ENCODE measurements at regions not wholly inside any gene's neighbourhood (a gene's known extent, or its start where the extent isn't known, plus 50 kb on each side); places are given as distances from the start of the nearest gene placed in this dataset.
"Not testable (repeated sequence)": the region's sequence is repeated elsewhere in the genome, so short reads cannot be mapped to it uniquely, and the experiment has no call there.

DNA sequence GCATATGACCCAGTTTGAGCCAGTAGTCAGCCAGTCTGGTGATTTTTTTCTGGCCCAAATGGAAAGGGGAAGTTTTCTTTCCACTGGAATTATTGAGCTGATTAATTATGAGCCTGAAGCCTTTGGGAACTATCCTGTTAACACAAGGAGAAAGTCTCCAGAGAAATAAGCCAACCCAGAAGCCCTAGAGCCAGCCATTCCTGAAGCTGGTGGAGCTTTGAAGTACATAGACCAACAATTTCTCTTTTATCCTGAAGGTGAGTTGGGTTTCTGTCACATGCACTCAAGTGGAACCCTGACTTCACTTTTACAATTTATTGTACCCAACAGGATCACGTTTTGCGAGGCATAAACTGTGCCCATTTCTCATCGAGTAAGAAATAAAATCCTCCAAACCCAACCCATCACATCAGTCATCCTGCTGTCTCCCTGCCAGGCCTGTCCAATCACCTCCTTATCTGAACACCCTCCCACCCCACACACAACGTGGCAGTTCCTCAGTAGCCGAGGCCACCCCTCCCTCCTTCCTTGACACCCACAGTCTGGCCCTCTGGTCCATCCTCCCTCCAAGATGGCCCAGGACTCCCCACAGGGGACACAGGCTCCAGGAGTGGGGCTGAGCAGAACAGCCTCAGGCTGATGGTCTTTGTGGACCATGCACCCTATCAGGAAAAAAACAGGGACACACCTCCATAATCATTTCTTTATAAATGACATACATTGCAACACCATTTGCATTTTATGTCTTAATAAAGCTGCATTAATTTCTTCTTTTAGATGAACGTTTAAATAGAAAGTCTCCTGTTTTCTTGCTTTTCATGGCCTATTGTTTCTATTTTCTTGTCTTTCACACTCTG, 55.7 kb upstream of the GATA2 start:
- no peak for DNase-seq

DNA sequence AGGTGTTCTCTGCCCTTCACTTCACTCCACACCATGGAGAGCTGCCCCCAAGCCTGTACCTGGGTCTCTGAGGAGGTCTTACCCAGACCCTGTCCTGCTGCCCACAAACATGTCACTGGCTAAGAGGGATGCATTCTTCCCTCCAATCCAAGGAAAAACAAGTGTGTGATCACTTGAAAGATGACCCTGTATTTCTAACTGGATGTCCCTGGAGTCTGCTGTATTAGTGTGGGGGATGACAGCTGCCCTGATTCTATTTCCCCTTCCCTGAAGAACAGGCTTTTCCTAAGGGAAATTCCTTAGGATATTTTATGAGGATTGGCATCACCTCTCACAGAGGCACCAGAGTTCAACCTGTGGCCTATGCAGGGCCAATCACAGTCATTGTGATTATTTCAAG, 55.0 kb upstream of the GATA2 start:
- no peak for DNase-seq

DNA sequence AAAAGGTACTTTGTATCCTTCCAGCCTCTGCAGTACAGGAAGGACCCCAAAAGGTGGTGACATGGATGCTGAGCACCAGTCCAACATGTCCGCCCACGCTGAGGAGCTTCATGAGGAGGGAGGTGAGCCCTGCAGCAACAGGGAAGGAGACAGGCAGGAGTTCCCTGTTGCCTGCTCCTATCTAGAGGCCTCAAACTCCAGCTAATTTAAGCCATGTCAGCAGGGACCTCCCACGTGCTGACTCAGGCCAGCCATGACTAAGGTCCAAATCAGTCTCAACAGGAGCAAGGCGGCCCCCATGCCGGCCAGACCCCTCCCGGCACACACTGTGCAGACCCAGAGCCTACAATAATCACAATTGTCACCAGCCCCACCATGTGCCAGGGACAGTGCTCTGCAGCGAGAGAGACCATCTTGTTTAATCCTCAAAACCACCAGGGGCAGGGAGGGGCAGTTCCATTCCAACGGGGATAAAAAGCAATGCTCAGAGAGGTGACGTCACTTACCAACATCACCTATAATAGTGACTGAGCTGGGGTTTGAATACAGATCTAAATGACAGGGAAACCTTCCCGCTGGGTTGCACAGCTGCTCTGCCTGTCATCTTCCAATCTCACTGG, 54.5 kb upstream of the GATA2 start:
- DNase-seq, result no peak

DNA sequence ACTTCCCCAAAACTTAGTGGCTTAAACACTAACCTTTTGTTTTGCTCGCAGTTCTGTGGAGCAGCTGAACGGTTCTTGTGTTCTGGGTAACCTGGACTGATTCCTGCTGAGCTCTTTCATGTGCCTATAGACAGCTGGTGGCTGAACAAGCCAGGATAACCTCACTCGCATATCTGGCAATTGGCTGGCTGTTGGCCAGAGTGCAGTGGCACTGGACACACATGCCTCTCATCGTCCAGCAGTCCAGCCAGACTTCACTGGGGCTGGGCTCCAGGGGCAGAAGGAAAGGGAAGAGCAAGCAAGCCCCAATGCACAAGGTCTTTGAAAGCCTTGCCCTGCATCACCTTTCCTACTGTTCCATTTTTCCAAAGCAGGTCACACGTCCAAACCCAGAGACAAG, 53.6 kb upstream of the GATA2 start:
- DNase-seq, result no peak

DNA sequence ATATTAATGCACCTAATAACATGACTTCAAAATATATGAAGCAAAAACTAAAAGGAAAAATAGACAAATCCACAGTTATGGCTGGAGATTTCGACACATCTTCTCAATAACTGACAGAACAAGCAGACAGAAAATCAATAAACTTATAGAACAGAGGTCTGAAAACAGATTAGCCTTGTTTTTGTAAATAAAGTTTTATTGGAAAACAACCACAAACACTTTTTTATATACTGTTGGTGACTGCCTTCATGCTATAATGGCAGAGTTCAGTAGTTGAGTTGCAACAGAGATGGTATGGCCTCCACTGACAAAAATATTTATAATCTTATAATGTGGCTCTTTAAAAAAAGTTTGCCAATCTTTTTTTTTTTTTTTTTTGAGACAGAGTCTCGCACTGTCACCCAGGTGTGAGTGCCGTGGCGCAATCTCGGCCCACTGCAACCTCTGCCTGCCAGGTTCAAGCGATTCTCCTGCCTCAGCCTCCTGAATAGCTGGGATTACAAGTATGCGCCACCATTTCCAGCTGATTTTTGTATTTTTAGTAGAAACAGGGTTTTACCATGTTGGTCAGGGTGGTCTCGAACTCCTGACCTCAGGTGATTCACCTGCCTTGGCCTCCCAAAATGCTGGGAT, 52.2 kb upstream of the GATA2 start:
- DNase-seq, result no peak

DNA sequence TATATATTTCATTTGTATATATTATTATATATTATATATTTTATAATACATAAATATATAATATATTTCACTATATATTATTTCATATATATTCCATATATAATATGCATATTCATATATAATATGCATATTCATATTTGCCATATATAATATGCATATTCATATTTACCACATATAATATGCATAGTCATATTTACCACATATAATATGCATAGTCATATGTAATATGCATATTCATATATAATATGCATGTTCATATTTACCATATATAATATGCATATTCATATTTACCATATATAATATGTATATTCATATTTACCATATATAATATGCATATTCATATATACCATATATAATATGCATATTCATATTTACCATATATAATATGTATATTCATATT, 51.2 kb upstream of the GATA2 start:
- DNase-seq, result no peak

DNA sequence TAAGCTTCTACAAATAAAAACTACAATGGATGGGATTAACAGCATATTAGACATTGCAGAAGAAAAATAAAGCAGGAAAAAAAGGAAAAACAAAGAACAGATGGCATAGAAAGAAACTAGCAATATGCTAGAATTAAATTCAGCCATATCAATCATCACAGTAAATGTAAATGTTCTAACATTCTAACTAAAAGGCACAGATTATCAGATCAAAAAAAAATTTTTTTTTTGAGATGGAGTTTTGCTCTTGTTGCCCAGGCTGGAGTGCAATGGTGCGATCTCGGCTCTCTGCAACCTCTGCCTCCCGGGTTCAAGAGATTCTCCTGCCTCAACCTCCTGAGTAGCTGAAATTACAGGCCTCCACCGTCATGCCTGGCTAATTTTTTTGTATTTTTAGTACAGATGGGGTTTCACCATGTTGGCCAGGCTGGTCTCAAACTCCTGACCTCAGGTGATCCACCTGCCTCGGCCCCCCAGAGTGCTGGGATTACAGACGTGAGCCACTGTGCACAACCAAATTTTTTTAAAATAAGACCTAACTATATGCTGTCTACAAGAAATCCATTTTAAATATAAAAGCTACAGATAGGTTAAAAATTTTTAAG, 50.7 kb upstream of the GATA2 start:
- not testable (repeated sequence) for DNase-seq

Measured in activated CD4-positive, alpha-beta T cell treated with anti-CD3 and anti-CD28 coated beads, Interleukin-2, Interleukin-6, amounts not matched to agents 100 ng/mL and 50 ng/mL, durations not matched to agents 16 hours and 8 hours (primary cell).